Mucosa of descending colon (tissue), 3 donors: ENCODE measurements at regions not wholly inside any gene's neighbourhood (a gene's known extent, or its start where the extent isn't known, plus 50 kb on each side); places are given as distances from the start of the nearest gene placed in this dataset.

Experiments used
- ATAC-seq: fragments of 200-7000 bp; cut with Tn5 transposase; one replicate; pipeline ENCODE4 v1.9.1; 2020; ENCODE audit warnings: mild to moderate bottlenecking, moderate library complexity
- DNase-seq, 3 donors: peaks; one replicate each; pipeline ENCODE4 v3.0.0-alpha.2; 2020
- H3K36me3 ChIP-seq: fragments of 200-600 bp; one replicate; pipeline ENCODE4 v1.8.0; 2021; ENCODE audit warnings: low read depth, mild to moderate bottlenecking
- H3K4me1 ChIP-seq: fragments of 200-600 bp; one replicate; pipeline ENCODE4 v1.8.0; 2021; ENCODE audit warnings: low read depth, mild to moderate bottlenecking
- H3K4me3 ChIP-seq: fragments of 200-600 bp; one replicate; pipeline ENCODE4 v1.8.0; 2021; ENCODE audit warnings: mild to moderate bottlenecking
- H3K9me3 ChIP-seq: fragments of 200-600 bp; one replicate; pipeline ENCODE4 v1.8.0; 2021; ENCODE audit warnings: mild to moderate bottlenecking
- intact Hi-C, 2 donors: fragments of 100-400 bp; cut with DNase I in 1 of 2; cut with micrococcal nuclease in 1 of 2; formaldehyde crosslinking; loops; one replicate each; pipeline versions ENCODE4 v1.11.0 to v1.11.1; 2022; cut with DNase I, micrococcal nuclease
- TF ChIP-seq, protein P1 (sequence below): fragments of 200-600 bp; IDR thresholded peaks from one replicate; pipeline ENCODE4 v1.8.0; 2022; ENCODE audit warnings: antibody characterized with exemption, mild to moderate bottlenecking
- donor health status: DM: no; HTN: no; CAD: no; lungs with moderate emphysema.
- donor health status: DM: no; HTN: no; CAD: no.
- donor health status: DM: no; HTN: yes; CAD: no.

DNA sequence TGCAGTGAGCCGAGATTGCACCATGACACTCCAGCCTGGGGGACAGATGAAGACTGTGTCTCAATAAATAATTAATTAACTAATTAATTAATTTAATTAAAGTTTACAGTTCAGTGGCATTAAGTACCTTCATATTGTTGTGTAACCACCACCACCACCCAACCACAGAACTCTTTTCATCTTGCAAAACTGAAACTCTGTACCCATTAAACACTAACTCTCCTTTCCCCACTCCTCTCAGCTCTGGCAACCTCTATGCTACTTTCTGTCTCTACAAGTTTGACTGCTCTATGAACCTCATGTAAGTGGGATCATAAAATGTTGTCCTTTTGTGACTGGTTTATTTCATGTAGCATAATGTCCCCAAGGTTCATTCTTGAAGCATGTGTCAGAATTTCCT, 259.3 kb upstream of the MDFIC2 start:
- Histone ChIP-seq H3K36me3 (no peaks in the 10 kb centered on the region), H3K9me3 (no peaks in the 10 kb centered on the region), H3K4me1 (no peaks in the 10 kb centered on the region), H3K4me3 (no peak overlapping the region)
- no peak for DNase-seq
- intact Hi-C loops = no loop called here
- ATAC-seq = no peak
- TF ChIP-seq, protein P1, sequence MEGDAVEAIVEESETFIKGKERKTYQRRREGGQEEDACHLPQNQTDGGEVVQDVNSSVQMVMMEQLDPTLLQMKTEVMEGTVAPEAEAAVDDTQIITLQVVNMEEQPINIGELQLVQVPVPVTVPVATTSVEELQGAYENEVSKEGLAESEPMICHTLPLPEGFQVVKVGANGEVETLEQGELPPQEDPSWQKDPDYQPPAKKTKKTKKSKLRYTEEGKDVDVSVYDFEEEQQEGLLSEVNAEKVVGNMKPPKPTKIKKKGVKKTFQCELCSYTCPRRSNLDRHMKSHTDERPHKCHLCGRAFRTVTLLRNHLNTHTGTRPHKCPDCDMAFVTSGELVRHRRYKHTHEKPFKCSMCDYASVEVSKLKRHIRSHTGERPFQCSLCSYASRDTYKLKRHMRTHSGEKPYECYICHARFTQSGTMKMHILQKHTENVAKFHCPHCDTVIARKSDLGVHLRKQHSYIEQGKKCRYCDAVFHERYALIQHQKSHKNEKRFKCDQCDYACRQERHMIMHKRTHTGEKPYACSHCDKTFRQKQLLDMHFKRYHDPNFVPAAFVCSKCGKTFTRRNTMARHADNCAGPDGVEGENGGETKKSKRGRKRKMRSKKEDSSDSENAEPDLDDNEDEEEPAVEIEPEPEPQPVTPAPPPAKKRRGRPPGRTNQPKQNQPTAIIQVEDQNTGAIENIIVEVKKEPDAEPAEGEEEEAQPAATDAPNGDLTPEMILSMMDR = no peak

DNA sequence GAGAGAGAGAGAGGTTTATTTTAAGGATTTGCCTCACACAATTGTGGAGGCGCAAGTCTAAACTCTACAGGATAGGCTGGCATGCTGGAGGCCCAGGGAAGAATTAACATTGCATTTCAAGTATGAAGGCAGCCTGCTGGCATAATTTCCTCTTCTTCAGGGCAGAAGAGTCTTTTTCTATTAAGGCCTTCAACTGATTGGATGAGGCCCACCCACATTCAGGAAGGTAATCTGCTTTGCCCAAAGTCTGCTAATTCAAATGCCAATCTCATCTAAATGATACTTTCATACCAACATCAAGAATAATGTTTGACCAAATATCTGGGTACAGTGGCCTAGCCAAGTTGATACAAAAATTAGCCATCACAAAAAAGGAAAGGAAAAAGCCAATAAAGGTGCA, 258.1 kb upstream of the MDFIC2 start:
- no peak overlapping the region for H3K4me3 ChIP-seq
- intact Hi-C loops = no loop called here
- H3K36me3 ChIP-seq = no peaks in the 10 kb centered on the region
- TF ChIP-seq, protein P1 = no peak
- H3K9me3 ChIP-seq = no peaks in the 10 kb centered on the region
- DNase-seq (no peak), ATAC-seq (no peak)
- H3K4me1 ChIP-seq = no peaks in the 10 kb centered on the region

DNA sequence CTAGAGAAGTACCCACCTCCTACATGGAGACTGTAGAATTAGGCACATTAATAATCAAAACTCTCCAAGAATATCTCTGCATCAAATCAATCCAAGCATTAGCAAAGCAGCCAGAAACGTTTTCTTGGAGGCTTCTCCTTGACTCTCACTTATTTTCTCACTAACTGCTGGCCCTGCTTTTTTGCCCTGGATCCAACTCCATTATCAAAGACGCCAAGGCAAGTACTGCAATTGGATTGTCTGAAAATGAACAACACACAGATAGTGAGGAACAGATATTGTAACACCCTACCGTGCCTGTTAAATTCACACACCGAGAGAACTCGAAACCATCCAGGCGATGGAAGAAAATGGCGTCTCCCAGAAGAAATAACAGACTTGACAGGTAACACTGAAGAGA, 256.2 kb upstream of the MDFIC2 start:
- DNase-seq (no peak), ATAC-seq (no peak)
- Histone ChIP-seq H3K36me3 (no peaks in the 10 kb centered on the region), H3K4me1 (no peaks in the 10 kb centered on the region), H3K9me3 (no peaks in the 10 kb centered on the region), H3K4me3 (no peak overlapping the region)
- TF ChIP-seq, protein P1 = no peak
- intact Hi-C loops = no loop called here

DNA sequence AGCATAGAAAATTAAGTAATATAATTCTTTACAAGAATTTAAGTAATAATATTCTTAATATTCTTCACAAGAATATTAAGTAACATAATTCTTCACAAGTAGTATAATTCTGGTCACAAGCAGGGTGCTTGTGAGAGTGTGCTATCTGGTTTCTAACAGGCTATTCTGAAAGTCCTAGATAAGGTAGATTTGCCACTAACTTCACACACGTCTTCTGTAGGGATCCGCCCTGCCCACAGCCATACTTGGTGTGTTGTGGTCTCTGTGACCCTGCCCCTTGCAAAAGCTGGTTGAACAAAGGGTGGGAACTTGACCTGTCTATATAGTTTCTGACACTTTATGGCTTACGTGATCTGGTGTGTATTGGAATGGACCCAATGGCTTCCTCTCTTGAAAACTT, 253.4 kb upstream of the MDFIC2 start:
- Histone ChIP-seq H3K4me1 (no peaks in the 10 kb centered on the region), H3K4me3 (no peak overlapping the region), H3K9me3 (no peaks in the 10 kb centered on the region), H3K36me3 (no peaks in the 10 kb centered on the region)
- DNase-seq (no peak), ATAC-seq (no peak)
- intact Hi-C loops = no loop called here
- TF ChIP-seq, protein P1 = no peak

DNA sequence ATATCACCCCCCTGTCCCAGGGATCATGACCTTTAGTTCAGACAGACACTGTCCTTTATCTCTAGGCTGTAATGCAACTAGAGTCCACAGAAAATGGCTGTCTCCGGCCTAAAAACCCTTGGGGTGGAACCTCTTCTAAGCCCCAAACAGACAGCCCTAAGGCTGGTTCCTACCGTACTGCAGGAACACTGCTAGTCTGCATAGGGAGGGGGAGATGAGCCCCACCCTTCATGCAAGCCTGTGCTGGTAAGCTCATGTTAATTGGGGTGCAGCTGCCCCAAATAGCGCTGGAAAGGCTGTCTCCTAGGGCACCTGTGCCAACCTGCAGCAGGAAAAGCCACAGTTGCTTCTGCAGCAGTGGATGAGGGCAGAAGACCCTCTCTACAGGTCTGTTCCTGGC, 252.1 kb upstream of the MDFIC2 start:
- intact Hi-C loops = no loop called here
- Histone ChIP-seq H3K36me3 (no peaks in the 10 kb centered on the region), H3K9me3 (no peaks in the 10 kb centered on the region), H3K4me3 (no peak overlapping the region), H3K4me1 (no peaks in the 10 kb centered on the region)
- no peak for ATAC-seq
- no peak for DNase-seq
- TF ChIP-seq, protein P1 = no peak

DNA sequence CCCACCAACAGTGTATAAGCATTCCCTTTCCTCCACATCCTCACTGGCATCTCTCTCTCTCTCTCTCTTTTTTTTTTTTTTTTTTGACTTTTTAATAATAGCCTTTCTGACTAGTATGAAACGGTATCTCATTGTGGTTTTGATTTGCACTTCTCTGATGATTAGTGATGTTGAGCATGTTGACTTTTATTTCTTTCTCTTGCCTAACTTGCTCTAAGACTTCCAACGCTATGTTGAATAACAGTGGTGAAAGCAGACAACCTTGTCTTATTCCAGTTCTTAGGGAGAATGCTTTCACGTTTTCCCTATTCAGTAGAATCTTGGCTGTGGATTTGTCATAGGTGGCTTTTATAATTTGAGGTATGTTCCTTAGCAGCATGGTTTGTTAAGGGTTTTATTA, 249.4 kb upstream of the MDFIC2 start:
- Histone ChIP-seq H3K9me3 (no peaks in the 10 kb centered on the region), H3K4me1 (no peaks in the 10 kb centered on the region), H3K36me3 (no peaks in the 10 kb centered on the region), H3K4me3 (no peak overlapping the region)
- no peak for ATAC-seq
- TF ChIP-seq, protein P1 = no peak
- no peak for DNase-seq
- intact Hi-C loops = no loop called here
